NCI-H2029 (cell line): ENCODE measurements at regions not wholly inside any gene's neighbourhood (a gene's known extent, or its start where the extent isn't known, plus 50 kb on each side); places are given as distances from the start of the nearest gene placed in this dataset.
A peak's percentile ranks its signal among the peaks of the same experiment; 100 is the strongest.

Experiments
- DNase-seq: peaks from one replicate; lab custom pipeline; 2025; lab: John Stamatoyannopoulos, UW

DNA sequence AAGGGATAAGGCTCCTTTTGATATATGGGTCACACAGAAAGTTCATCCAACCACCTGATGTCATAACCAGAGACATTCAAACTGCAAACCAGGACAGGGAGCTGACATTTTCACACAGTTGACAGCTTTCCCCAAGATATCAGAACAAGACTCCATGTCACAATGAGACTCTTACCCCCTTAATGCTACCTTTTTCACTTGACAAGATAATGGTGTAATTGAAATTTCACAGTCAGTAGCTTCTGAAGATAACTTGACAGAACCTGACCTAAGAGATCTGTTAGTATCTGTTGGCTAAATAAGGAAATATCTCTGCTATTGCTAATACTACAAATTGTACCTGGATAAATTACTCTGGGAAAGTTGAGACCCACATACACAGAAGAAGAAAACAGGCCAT is 187.3 kb downstream of the C12orf50 start:
- DNase-seq, result no peak

DNA sequence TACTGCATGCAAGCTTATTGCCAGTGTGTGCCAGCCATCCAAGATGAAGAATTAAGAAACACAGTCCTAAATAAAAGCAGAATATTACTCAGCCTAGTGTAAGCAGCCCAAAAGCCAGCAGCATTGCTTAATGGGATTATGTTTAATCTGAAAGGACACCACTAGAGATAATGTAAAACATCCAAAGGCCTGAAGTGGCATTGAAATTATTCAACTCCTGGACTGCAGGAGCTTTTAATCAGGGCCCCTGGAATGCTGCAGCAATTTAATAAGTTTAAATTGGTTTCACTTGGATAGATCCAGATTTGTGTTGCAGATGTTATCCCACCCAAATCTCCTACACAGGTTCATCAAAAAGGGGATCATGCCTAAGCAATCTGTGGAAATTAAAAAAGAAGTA is 193.0 kb downstream of the C12orf50 start:
- no peak for DNase-seq

DNA sequence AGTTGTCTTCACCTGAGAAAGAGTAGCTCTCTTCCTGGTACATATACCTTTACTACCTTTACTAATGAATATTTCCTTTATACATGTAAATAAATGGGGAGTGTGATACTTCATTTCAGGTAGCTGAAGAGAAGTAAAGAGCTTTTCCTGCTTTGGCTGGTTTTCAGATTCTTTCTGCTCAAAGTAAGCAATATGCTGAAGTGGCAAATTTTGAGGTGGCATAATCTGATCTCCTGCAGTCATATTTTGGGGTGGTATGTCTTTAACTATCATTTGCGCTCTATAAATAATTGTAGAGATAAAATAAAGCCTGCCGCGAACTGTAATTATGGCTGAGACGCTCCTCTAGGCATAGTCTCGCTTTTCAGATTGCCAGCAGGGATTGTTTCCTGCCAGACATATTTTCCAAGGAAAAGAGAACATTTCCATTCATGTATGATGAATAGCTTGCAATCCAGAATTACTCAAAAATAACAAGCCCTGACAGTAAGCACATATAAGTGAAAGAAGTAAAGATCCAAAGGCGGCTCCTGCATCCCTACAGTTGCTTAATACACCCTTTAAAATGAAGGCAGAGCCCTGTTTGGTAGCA is 200.7 kb downstream of the C12orf50 start:
- DNase-seq, result no peak

DNA sequence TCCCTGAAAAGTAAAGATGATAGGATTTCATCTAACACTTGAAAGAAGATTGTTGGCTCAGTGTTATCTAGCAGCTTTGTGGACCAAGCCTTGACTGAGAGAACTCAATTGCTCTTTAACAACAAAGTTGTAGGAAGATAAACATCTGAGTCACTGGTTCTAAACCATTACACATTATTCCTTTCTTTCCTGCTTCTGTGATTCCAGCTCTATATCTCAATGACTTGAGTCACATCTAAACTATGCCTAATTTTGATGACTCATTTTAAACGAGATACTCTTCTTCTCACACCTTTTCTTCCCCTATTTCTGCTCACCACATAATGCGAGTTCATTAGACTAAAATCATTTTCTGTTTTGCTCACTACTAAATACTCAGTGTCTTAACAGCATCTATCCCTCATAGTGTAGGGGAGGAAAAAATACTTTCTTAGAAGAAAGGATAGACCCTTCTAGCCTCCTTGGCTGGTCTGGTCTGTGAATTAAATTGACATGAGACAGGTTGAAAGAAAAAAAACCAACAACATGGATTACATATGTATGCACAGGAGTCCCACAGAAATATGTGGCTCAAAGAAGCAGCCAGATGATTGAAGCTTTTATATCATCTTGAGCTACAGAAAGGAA is 201.4 kb downstream of the C12orf50 start:
- DNase-seq, result no peak

DNA sequence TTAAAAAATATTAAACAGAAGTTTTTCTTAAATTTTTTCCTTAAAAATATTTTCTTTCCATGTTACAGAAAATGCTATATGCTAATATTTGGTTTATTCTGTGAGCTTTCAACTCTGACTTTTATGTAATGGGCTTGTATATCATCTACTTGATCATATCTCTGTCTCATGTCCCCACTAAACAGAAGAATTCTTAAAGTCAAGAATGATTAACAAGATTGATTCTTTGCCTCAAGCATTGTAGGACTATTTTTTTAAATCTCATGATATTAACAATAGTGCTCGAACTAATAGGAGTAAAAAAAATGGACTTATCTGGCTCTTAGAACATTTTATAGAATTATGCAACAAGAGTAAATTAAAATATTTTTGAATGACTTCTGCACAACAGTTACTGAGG is 206.3 kb downstream of the C12orf50 start:
- DNase-seq, result no peak

DNA sequence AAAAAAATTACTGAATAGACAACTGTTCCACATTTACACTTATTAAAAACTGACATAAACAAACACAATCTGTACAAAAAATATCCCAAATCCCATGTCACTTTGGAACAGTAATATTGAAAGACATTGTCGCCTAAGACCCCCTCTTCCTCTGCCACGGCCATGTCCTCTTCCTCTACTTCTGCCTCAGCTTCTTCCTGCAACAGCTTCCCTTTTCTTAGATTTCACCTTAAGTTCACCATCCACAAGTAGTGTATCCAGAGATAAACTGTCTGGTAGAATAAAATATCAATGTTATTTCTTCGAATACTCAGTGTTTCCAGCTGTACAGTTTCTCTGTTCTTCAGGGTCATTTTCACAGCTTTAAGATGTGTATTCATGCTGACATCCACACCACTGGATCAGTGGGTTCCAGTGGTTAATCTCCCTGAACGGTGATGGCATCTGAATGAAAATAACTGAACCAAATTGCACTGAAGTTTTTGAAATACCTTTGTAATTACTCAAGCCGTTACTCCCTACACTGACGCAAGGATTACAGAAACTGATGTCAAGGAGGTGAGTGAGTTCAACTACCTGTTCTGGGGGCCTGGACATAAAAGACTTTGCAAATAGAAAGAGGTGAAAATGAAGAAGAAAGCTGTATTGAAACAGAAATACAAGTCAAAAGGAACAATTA is 208.5 kb downstream of the C12orf50 start:
- DNase-seq, result no peak

DNA sequence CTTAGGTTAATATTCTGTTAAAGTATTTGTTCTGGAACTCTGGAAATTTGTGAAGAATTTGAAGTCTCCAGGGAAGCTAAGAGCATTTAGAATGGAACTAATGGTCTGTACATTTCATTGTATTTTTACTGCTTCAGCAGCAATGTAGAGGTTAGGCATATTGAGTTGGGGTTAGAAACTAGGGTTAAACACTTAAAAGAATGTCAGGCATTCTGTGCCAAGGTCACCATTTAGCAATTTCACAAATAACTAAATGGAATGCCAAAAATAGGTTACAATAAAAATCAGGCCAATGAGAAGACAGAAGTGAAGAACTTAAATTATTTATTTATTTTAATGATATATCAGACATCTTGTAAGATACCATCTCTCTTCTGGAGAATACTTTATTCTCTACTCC is 210.8 kb downstream of the C12orf50 start:
- no peak for DNase-seq

DNA sequence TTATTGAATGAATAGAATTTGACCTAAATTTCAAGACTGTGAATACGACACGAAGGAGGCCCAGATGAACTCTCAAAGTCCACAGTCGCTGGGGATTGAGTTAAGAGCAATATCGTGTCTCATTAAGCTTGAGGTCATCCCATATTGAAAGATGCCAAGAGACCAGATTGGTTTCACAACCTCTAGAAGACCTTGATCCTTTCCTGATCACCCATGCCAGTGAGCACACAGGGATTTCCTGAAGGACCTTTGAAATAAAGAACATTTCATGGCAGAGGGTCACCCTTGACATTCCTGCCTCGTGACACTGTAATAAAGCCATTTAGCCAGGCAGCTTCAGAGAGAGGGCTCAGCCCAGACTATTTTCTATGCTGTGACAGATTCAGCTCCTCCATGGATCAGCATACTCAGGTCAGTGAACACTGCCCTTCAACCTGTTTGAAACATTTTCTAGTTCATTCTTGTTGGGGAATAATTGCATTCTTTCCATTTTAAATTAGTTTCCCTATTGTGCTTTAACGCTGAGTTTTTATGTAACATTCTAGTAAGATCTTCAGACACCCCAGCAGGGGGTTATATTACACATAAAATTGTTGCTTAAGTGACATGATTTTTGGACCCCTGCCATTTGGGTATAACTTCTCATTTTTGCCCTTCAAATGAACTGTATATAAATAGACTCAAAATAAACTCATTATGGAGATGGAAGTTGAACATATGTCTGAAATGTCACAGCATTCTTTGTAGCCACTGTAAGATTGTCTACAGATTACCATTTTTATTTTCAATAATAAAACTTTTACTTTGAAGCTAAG is 213.2 kb downstream of the C12orf50 start:
- DNase-seq, result no peak

DNA sequence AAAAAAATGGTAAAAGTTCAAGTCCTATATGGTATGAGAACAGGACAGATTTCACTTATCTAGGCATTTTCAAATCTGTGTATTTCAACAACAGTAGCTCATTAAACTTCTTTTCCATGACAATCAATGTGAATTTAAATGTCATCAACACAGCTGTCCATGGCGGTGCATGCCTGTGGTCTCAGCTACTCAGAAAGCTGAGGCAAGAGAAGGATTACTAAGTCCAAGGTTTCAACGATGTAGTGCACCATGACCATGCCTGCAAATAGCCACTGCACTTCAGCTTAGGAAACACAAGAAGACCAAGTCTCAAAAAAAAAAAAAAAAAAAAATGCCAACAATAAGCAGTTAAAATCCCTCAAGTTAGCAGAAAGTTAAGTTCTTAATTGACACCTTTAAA is 214.6 kb downstream of the C12orf50 start:
- no peak for DNase-seq

DNA sequence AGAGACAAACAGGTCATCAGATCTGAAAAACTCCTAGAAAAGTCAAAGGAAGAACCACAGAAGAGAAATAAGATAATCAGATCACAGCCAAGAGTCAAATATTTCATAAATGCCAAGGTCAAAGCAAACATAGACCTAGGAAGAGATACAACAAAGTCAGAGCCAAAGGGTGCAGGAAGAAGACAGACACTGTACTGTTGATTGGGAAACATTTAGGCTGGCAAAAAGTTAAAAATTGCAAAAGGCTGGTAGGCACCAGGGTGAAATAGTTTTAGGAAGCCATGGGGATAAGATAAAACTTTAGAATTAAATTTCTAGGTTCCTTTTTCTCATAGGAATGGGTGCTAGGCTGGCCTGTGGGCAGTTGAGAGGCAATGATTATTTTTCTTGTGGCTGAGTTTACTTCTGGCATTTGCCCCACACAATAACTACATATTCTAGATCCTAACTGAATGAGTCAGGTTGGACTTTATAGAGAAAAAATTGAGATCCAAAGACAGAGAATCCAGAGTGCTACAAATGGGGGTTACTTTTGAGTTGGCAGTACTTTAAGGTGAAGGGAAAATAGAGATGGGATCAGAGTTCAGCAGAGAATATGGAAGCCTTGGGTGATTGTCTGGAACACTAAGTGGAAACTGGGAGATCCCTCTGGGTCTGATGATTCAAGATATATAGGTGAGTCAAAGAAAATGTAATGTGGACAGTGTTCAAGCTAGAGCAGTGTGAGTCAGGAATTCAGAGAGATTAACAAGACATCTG is 215.5 kb downstream of the C12orf50 start:
- DNase-seq, result no peak

DNA sequence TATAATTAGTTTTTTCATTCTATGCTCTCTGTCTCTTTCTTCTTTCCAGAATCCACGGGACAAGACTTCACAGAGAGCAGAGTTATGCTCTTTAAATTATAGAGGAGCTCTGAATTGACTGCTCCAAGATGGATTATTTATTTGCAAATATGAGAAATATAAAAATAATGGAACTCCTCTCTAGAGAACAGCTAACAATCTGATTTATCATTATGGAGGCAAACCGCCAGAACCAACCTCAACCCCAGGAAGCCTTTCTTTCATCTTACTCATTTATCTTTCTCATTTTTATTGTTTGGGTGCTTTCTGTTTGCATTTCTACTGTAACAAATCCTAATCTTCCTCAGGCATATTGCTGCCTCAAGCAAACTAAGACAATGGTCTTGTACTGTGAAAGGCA is 216.5 kb downstream of the C12orf50 start:
- no peak for DNase-seq

DNA sequence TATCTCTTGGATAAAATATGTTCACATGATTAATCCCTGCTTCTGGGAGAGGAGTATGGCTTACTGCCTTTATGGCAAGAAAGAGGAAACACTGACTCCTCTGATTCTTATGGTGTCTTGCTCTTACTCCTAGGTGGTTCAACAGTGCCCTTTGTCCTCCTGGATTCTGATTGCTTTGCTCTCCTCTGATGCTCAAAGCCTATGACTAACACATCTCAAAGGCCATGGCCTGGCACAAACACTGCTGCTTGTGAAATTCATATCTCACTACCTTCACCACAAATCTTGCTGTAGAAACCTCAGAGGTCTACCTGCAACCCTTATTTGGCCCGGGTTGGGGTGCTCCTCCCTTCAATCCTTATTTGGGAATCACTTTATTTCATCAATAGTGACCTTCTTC is 217.2 kb downstream of the C12orf50 start:
- no peak for DNase-seq

DNA sequence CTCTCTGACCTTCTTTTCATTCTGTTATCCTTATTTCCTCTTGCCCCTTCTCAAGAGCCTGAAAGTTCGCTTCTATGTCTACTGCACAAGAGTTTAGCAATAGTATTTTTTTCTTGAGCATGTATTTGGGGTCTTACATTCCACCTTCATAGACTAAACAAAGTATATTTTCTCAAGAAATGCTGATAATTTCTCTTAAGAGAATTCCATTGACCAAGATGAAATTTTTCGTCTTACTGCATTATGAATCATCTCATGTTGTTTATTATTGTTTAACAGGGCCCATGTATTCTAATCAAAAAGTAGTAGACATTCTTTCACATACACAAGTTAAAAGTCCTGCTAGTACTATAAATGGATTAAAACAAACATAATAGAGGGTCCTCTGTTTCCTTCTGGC is 219.3 kb downstream of the C12orf50 start:
- DNase-seq, result no peak

DNA sequence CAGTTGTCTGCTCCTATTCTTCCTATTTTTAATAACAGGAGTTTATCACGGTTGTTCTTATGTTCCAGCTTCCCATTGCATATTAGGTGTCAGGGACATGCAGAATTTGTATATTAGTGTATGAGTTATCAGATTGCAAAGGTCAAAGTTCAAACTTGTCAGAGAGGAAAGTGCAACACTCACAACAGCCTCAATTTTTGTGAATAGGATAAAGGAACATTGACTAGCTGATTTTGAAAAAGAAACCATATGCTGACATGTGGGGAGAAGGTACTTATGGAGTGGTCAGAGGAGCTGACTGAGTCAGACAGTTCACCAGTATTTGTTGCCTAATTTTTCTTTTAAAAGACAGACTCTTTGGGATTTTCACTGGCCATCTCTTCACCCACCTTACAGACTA is 222.1 kb downstream of the C12orf50 start:
- DNase-seq, result no peak

DNA sequence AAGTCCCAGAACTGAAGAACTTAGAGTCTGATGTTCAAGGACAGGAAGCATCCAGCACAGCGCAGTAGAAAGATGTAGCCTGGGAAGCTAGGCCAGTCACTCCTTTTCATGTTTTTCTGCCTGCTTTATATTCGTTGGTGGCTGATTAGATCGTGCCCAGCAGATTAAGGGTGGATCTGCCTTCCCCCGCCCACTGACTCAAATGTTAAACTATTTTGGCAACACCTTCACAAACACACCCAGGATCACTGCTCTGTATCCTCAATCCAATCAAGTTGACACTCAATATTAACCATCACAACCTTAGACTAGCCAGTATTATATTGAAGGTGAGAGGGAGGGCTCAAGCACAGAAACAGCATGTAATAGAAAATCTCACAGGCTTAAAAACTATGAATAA is 222.9 kb downstream of the C12orf50 start:
- DNase-seq, result no peak

DNA sequence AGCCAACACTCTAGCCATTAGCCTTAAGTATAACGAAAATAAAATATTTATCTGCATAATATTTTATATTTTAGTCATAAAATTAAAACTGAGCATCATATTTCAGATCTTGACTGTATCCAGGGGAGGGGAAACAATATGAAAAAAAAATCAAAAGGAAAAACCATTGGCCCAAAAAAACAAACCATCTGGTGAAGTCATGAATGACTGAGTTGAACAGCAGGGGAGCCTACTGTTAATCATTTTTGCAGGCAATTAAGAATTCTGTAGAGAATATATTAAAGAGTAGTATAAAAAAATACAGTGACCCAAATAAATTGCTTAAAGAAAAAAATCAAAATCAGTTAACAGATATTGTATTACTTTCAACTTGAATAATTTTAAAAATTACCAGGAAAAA is 224.8 kb downstream of the C12orf50 start:
- no peak for DNase-seq

DNA sequence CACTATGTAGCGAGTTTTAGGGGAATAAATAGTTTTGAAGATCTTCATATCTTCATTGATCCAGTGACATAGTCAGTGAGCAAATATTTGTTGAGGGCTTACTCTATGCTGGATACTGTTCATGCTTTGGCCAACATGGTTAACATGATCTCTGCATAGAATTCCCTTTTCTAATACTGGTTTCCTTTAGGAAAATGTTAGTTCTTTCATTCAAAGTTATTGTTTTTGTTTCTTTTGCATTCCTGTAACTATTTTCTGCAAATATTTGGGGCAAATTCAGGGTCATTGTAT is 226.5 kb downstream of the C12orf50 start:
- DNase-seq, result no peak

DNA sequence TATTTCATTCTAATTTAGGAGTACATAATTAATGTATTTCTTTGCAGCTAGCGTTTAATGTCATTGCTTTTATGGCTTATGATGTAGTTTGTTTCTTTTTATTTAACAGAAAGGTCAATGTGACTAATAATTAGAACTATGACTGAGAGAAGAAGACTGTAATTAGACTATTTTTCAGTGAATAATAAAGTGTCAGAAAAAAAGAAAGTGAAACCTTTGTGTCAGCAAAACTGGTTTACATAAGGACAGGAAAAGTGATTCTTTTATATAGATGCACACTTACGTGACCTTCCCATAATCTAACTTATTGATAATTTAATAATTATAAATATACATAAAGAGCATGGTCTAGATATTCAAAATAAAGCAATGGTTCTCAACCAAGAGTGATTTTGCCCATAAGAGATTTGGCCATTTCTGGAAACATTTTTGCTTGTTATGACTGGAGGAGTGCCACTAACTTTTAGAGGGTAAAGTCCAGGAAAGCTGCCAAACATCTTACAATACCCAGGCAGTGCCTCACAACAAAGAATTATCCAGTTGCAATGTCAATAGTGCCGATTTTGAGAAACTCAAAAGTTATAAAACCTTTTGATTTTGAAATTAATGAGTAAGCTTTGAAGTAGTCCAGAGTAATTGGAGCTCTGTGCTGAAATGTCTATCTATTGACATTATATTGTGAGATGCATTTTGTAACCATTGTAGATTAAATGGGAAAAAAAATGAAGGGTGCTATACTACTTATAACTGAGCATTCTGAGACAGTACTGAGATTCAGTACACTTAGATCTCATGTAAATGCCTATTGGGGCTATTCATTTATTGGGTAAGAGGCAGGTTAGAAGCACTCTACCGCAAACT is 227.1 kb downstream of the C12orf50 start:
- DNase-seq, result peak; percentile 8

DNA sequence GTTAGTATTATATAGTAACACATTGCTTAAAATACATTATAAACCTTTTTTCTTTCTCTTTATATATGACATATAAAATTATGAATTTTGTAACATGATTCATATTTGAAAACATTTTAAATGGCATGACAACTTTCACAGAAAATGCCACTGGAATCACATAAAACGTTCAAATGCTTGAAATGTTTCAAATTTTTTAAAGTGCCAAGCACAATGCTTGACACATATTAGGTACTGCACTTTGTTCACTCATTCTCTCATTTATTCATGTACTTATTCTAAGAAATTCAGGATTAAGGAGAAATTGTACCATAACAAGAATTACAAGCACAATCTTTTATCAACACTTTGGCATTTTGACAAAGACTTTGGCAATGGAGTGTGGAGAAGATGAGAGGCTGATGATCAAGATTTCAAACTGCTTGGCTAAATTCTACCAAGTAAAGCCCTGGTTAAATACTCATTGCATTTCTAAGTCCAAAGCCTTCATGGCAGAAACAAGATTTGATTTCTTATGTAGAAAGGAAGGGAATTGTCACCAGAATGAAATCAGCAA is 232.2 kb downstream of the C12orf50 start:
- DNase-seq, result no peak

DNA sequence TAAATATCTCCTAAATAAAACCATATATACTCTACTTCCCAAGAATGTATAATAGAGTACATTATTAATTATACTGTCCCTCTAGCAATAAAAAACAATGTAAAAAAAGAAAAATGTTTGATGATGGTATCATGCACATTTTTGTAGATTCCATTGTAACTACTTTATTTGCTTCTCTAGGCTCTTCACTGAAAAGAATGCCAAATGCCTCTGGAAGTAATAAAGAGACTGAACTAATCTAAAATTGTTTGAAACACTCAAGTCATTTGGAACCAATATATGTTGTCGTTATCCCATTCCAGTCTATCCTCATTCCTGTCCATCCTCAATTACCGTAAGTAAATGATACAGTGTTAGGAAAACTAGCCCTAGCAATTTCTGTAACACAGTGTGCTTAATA is 233.6 kb downstream of the C12orf50 start:
- no peak for DNase-seq

DNA sequence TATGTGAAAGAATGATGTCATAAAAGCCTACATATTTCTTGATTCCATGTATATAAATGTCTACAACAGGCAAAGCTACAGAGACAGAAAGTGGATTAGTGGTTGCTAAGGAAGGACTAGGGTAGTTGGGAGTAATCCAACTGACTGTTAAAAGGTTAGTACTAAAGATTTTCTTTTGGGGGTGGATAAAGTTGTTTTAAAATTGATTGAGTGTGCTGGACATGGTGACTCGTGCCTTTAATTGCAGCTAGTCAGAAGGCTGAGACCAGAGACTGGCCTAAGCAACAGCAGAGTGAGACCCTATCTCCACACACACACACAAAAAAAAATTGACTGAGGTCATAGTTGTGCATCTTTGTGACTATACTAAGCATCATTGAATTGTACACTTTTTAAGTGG is 234.3 kb downstream of the C12orf50 start:
- no peak for DNase-seq
